ENCODE measurements at regions not wholly inside any gene's neighbourhood (a gene's known extent, or its start where the extent isn't known, plus 50 kb on each side); places are given as distances from the start of the nearest gene placed in this dataset.

- no peak for DNase-seq
Measured at GRCh38 chr3:87175732-87176131, 51.4 kb upstream of the CHMP2B start.

GRCh38 chr3:87173776-87174175, 53.3 kb upstream of the CHMP2B start:
- no peak for DNase-seq

GRCh38 chr3:87173071-87173470, 54.0 kb upstream of the CHMP2B start:
- no peak for DNase-seq

- DNase-seq = peak; percentile 49
Measured at GRCh38 chr3:87167628-87168456, 59.3 kb upstream of the CHMP2B start.

- no peak for DNase-seq
Measured at GRCh38 chr3:87164245-87164644, 62.9 kb upstream of the CHMP2B start.

GRCh38 chr3:87161851-87162250, 65.3 kb upstream of the CHMP2B start:
- DNase-seq = no peak

GRCh38 chr3:87161417-87161816, 65.7 kb upstream of the CHMP2B start:
- DNase-seq = no peak

GRCh38 chr3:87161013-87161412, 66.1 kb upstream of the CHMP2B start:
- DNase-seq = no peak

- DNase-seq = no peak
Measured at GRCh38 chr3:87158823-87159222, 68.3 kb upstream of the CHMP2B start.

- DNase-seq = no peak
Measured at GRCh38 chr3:87148020-87148419, 79.1 kb upstream of the CHMP2B start.

GRCh38 chr3:87147562-87147961, 79.5 kb upstream of the CHMP2B start:
- DNase-seq = no peak

GRCh38 chr3:87145553-87145952, 81.6 kb upstream of the CHMP2B start:
- DNase-seq = no peak

- DNase-seq = no peak
Measured at GRCh38 chr3:87136066-87136596, 91.0 kb upstream of the CHMP2B start.

- DNase-seq = no peak
Measured at GRCh38 chr3:87135412-87135811, 91.7 kb upstream of the CHMP2B start.

GRCh38 chr3:87132801-87133200, 94.3 kb upstream of the CHMP2B start:
- DNase-seq = no peak

GRCh38 chr3:87128006-87128405, 99.1 kb upstream of the CHMP2B start:
- no peak for DNase-seq

- no peak for DNase-seq
Measured at GRCh38 chr3:87127281-87127680, 99.8 kb upstream of the CHMP2B start.

GRCh38 chr3:87126321-87126720, 100.8 kb upstream of the CHMP2B start:
- no peak for DNase-seq

- no peak for DNase-seq
Measured at GRCh38 chr3:87125116-87125515, 102.0 kb upstream of the CHMP2B start.

GRCh38 chr3:87122766-87123165, 104.3 kb upstream of the CHMP2B start:
- DNase-seq = no peak

- no peak for DNase-seq
Measured at GRCh38 chr3:87121856-87122255, 105.3 kb upstream of the CHMP2B start.

GRCh38 chr3:87120881-87121280, 106.2 kb upstream of the CHMP2B start:
- no peak for DNase-seq

- DNase-seq = no peak
Measured at GRCh38 chr3:87120236-87120635, 106.9 kb upstream of the CHMP2B start.

- DNase-seq = no peak
Measured at GRCh38 chr3:87109465-87109864, 117.6 kb upstream of the CHMP2B start.
